ENCODE measurements at regions not wholly inside any gene's neighbourhood (a gene's known extent, or its start where the extent isn't known, plus 50 kb on each side); places are given as distances from the start of the nearest gene placed in this dataset.

- TF ChIP-seq PKNOX1 (IDR thresholded peaks at IDR 0.05) (peak; percentile 75), JUNB (CRISPR knock-in tag; conservative IDR thresholded peaks at IDR 0.05) (no peak), HDGF (IDR thresholded peaks at IDR 0.05) (0 out of 2 replicates have a peak, but pooled peaks have one; percentile 37), GABPA (tag; conservative IDR thresholded peaks at IDR 0.05; ENCODE audit: low read depth) (peak; percentile 41), FOXK2 (conservative IDR thresholded peaks at IDR 0.05 in 1 of 2, IDR thresholded peaks at IDR 0.05 in 1 of 2; ENCODE audit: low read depth in 2 of 2) (no peak; a peak in 1 of 4 replicates), GABPB1 (CRISPR knock-in tag; IDR thresholded peaks at IDR 0.05) (0 out of 2 replicates have a peak, but pooled peaks have one; percentile 19), L3MBTL2 (IDR thresholded peaks at IDR 0.05) (0 out of 2 replicates have a peak, but pooled peaks have one; percentile 41), ZNF134 (CRISPR knock-in tag; conservative IDR thresholded peaks at IDR 0.05) (no peak), TEAD4 (IDR thresholded peaks at IDR 0.05; ENCODE audit: low read length) (peak; percentile 80), TEAD4 (CRISPR knock-in tag; IDR thresholded peaks at IDR 0.05; ENCODE audit: borderline replicate concordance) (no peak), NR1H2 (CRISPR knock-in tag; IDR thresholded peaks at IDR 0.05) (no peak), PRPF4 (IDR thresholded peaks at IDR 0.05; ENCODE audit: insufficient read depth, low read depth, low read length, poor library complexity, severe bottlenecking) (no peak), IRF2 (CRISPR knock-in tag; IDR thresholded peaks at IDR 0.05) (peak; percentile 93; the same call in 1 of the 2 replicates), POLR2AphosphoS5 (IDR thresholded peaks at IDR 0.05; ENCODE audit: control insufficient read depth, insufficient read depth, low read depth, low read length) (peak; percentile 47; the same call in 1 of the 2 replicates), TCF7 (IDR thresholded peaks at IDR 0.05; ENCODE audit: borderline replicate concordance) (peak; percentile 72; the same call in 1 of the 2 replicates), FIP1L1 (IDR thresholded peaks at IDR 0.05; ENCODE audit: low read depth, low read length, poor library complexity, severe bottlenecking) (no peak), HEY1 (CRISPR knock-in tag; IDR thresholded peaks at IDR 0.05; ENCODE audit: borderline replicate concordance) (no peak), FOXA1 (IDR thresholded peaks at IDR 0.05; ENCODE audit: borderline replicate concordance) (no peak), SETDB1 (IDR thresholded peaks at IDR 0.05; ENCODE audit: low read length) (no peak), TBL1XR1 (IDR thresholded peaks at IDR 0.05; ENCODE audit: low read length in 2 of 2) (no peak), BCOR (IDR thresholded peaks at IDR 0.05) (0 out of 2 replicates have a peak, but pooled peaks have one; percentile 27), POU5F1 (IDR thresholded peaks at IDR 0.05; ENCODE audit: borderline replicate concordance, low read depth, low read length, partially characterized antibody) (no peak), LCOR (CRISPR knock-in tag; IDR thresholded peaks at IDR 0.05) (peak; percentile 37; the same call in 1 of the 2 replicates)
- TF ChIP-seq, protein P1, sequence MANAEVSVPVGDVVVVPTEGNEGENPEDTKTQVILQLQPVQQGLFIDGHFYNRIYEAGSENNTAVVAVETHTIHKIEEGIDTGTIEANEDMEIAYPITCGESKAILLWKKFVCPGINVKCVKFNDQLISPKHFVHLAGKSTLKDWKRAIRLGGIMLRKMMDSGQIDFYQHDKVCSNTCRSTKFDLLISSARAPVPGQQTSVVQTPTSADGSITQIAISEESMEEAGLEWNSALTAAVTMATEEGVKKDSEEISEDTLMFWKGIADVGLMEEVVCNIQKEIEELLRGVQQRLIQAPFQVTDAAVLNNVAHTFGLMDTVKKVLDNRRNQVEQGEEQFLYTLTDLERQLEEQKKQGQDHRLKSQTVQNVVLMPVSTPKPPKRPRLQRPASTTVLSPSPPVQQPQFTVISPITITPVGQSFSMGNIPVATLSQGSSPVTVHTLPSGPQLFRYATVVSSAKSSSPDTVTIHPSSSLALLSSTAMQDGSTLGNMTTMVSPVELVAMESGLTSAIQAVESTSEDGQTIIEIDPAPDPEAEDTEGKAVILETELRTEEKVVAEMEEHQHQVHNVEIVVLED (CRISPR knock-in tag; IDR thresholded peaks at IDR 0.05) = no peak
- TF ChIP-seq, protein P2, sequence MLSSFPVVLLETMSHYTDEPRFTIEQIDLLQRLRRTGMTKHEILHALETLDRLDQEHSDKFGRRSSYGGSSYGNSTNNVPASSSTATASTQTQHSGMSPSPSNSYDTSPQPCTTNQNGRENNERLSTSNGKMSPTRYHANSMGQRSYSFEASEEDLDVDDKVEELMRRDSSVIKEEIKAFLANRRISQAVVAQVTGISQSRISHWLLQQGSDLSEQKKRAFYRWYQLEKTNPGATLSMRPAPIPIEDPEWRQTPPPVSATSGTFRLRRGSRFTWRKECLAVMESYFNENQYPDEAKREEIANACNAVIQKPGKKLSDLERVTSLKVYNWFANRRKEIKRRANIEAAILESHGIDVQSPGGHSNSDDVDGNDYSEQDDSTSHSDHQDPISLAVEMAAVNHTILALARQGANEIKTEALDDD (IDR thresholded peaks at IDR 0.05) = peak; percentile 60; the same call in 1 of the 2 replicates
- TF ChIP-seq, protein P3, sequence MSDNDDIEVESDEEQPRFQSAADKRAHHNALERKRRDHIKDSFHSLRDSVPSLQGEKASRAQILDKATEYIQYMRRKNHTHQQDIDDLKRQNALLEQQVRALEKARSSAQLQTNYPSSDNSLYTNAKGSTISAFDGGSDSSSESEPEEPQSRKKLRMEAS (CRISPR knock-in tag; IDR thresholded peaks at IDR 0.05) = peak; percentile 39; the same call in 1 of the 2 replicates
Observed at GRCh38 chr12:131434208-131435125, 276.4 kb upstream of the SFSWAP start (continued).
